GM12878 (cell line): ENCODE measurements at regions not wholly inside any gene's neighbourhood (a gene's known extent, or its start where the extent isn't known, plus 50 kb on each side); places are given as distances from the start of the nearest gene placed in this dataset.

Source experiments
- ATAC-seq: fragments of 200-7000 bp; cut with Tn5 transposase; 3 replicates; pipeline ENCODE4 v1.9.1; 2020; ENCODE audit warnings: mild to moderate bottlenecking, moderate library complexity
- BruUV-seq: library from RNA; stranded (reverse); fragments of 400-500 nt; replicated peaks from 2 replicates; lab custom pipeline; 2021; lab: Mats Ljungman, UMichigan
- CTCF ChIA-PET: fragments of 300-600 bp; sonication (Branson Sonifier 250); formaldehyde crosslinking; extraction: SDS; loops from one replicate; lab custom pipeline; 2021; ENCODE audit warnings: inconsistent platforms; lab: Yijun Ruan, JAX
- POLR2A ChIA-PET: fragments of 350-600 bp; formaldehyde crosslinking; extraction: SDS; loops from one replicate; lab custom pipeline; 2021; ENCODE audit warnings: inconsistent platforms; lab: Charles Lee
- RAD21 ChIA-PET: fragments of 300-600 bp; sonication (Branson Sonifier 250); formaldehyde crosslinking; loops from one replicate; lab custom pipeline; 2023; ENCODE audit warnings: antibody characterized with exemption; ENCODE audit not compliant: unreplicated experiment; lab: Charles Lee
- SMC1A ChIA-PET: fragments of 300-600 bp; sonication (Branson Sonifier 250); formaldehyde crosslinking; loops from one replicate; lab custom pipeline; 2023; ENCODE audit not compliant: unreplicated experiment, uncharacterized antibody; lab: Charles Lee
- DNase-seq: peaks from one replicate; pipeline ENCODE4 v3.0.0-alpha.2; 2011; ENCODE audit warnings: low read depth, low spot score
- FAIRE-seq: peaks from 3 replicates; lab custom pipeline; 2011; peaks lifted over from hg19 to GRCh38; lab: Jason Lieb, UNC
- H2AFZ ChIP-seq: 2 replicates; pipeline ENCODE4 v1.6.0; 2011; ENCODE audit warnings: low read depth, low read length, control low read depth; ENCODE audit not compliant: control insufficient read depth
- H3K27ac ChIP-seq: 2 replicates; pipeline ENCODE4 v1.5.1; 2011; ENCODE audit warnings: control low read depth; ENCODE audit not compliant: control insufficient read depth, insufficient read depth
- H3K27me3 ChIP-seq, 2 experiments: replicated peaks in 1 of 2; 2 replicates each; pipeline versions ENCODE4 v1.6.0 to v1.6.1; 2011; ENCODE audit warnings: low read length in 1 of 2; ENCODE audit not compliant: control insufficient read depth in 2 of 2, insufficient read depth in 2 of 2
- H3K36me3 ChIP-seq, 2 experiments: 2 replicates each; pipeline ENCODE4 v1.5.1; 2011; ENCODE audit warnings: low read length in 1 of 2; ENCODE audit not compliant: control insufficient read depth in 2 of 2, insufficient read depth in 2 of 2
- H3K4me1 ChIP-seq: 2 replicates; pipeline ENCODE4 v1.6.1; 2011; ENCODE audit warnings: mild to moderate bottlenecking, low read length, moderate library complexity, mixed read lengths; ENCODE audit not compliant: control insufficient read depth, insufficient read depth
- H3K4me2 ChIP-seq: 2 replicates; pipeline ENCODE4 v1.6.0; 2011; ENCODE audit warnings: control low read depth; ENCODE audit not compliant: control insufficient read depth, insufficient read depth
- H3K4me3 ChIP-seq: fragments of 200-600 bp; sonication (generic); 2 replicates; pipeline ENCODE4 v1.5.1; 2016
- H3K79me2 ChIP-seq: 2 replicates; pipeline ENCODE4 v1.6.0; 2011; ENCODE audit warnings: low read length; ENCODE audit not compliant: control insufficient read depth, insufficient read depth
- H3K9ac ChIP-seq: 2 replicates; pipeline ENCODE4 v1.8.0; 2011; ENCODE audit warnings: low read length, control low read depth, mixed read lengths; ENCODE audit not compliant: control insufficient read depth, insufficient read depth
- H3K9me3 ChIP-seq: replicated peaks from 3 replicates; pipeline ENCODE4 v1.5.1; 2011; ENCODE audit warnings: mild to moderate bottlenecking, low read length; ENCODE audit not compliant: control insufficient read depth, insufficient read depth
- H4K20me1 ChIP-seq: 2 replicates; pipeline ENCODE4 v1.6.0; 2011; ENCODE audit not compliant: control insufficient read depth, insufficient read depth
- BCL3 ChIP-seq: IDR thresholded peaks from 2 replicates; pipeline ENCODE4 v1.6.1; 2011; ENCODE audit warnings: borderline replicate concordance, low read depth, mild to moderate bottlenecking, moderate library complexity, low read length; ENCODE audit not compliant: insufficient read depth, poor library complexity, severe bottlenecking
- ESRRA ChIP-seq: IDR thresholded peaks from 2 replicates; pipeline ENCODE4 v1.6.1; 2012; ENCODE audit warnings: mild to moderate bottlenecking, low read length, improper control_type of control experiment
- IKZF1 ChIP-seq: fragments of 450-650 bp; conservative IDR thresholded peaks from 2 replicates; pipeline ENCODE4 v1.6.1; 2017; ENCODE audit warnings: antibody characterized with exemption, mild to moderate bottlenecking
- KAT2A ChIP-seq: conservative IDR thresholded peaks from 2 replicates; pipeline ENCODE4 v1.6.1; 2011; ENCODE audit warnings: low read depth, low read length; ENCODE audit not compliant: control insufficient read depth
- MTA2 ChIP-seq: fragments of 450-650 bp; IDR thresholded peaks from 2 replicates; pipeline ENCODE4 v1.6.1; 2016; ENCODE audit warnings: low read depth, mild to moderate bottlenecking, moderate library complexity
- NFIC ChIP-seq: IDR thresholded peaks from 2 replicates; pipeline ENCODE4 v1.6.1; 2012; ENCODE audit warnings: low read depth, mild to moderate bottlenecking, inconsistent platforms, low read length, moderate library complexity
- NFYB ChIP-seq: IDR thresholded peaks from 2 replicates; pipeline ENCODE4 v1.6.1; 2011; ENCODE audit warnings: low read depth, mild to moderate bottlenecking, low read length, improper control_type of control experiment, moderate library complexity; ENCODE audit not compliant: insufficient read depth
- PML ChIP-seq: IDR thresholded peaks from 2 replicates; pipeline ENCODE4 v1.6.1; 2012; ENCODE audit warnings: low read length, inconsistent platforms
- RELA ChIP-seq: fragments of 450-650 bp; IDR thresholded peaks from 2 replicates; pipeline ENCODE4 v1.8.0; 2014; ENCODE audit warnings: borderline replicate concordance; ENCODE audit not compliant: partially characterized antibody
- ZBTB40 ChIP-seq: fragments of 450-650 bp; IDR thresholded peaks from 2 replicates; pipeline ENCODE4 v1.6.1; 2016; ENCODE audit warnings: mild to moderate bottlenecking, moderate library complexity, borderline replicate concordance
- WGBS: methylation state at CpG from one replicate; pipeline ENCODE4 v1.1.6; 2016; ENCODE audit warnings: low lambda C conversion rate; ENCODE audit not compliant: insufficient replicate concordance, insufficient coverage; ENCODE audit errors: missing lambda C conversion rate; 5-methylcytosine and 5-hydroxymethylcytosine counted together
- in situ Hi-C: fragments of 300-500 bp; cut with MboI; formaldehyde crosslinking; loops from 9 replicates; pipeline ENCODE4 v1.14.3; 2018; ENCODE audit warnings: mixed read lengths
- intact Hi-C: fragments of 100-400 bp; cut with micrococcal nuclease; formaldehyde crosslinking; loops from one replicate; pipeline ENCODE4 v1.14.2; 2022; ENCODE audit not compliant: unreplicated experiment

GRCh38 chr16:48887646-48888210 is 277.7 kb upstream of the N4BP1 start:
- Histone ChIP-seq H3K9ac (no peak overlapping the region), H3K4me3 (no peak overlapping the region), H3K79me2 (no peaks in the 10 kb centered on the region), H2AFZ (no peak overlapping the region), H3K36me3 (no peaks in the 10 kb centered on the region), H4K20me1 (no peaks in the 10 kb centered on the region), H3K9me3 (no peaks in the 10 kb centered on the region), H3K4me2 (no peak overlapping the region), H3K4me1 (no peaks in the 10 kb centered on the region), H3K27me3 (no peaks in the 10 kb centered on the region), H3K27ac (no peak overlapping the region)
- FAIRE-seq (no peak), DNase-seq (no peak), ATAC-seq (no peak)
- no TSS peak for BruUV-seq
- ChIA-PET POLR2A (no interaction called here), SMC1A (no interaction called here), CTCF (no interaction called here), RAD21 (no interaction called here)
- 7% methylated on average over 9 of the region's 9 CpGs for WGBS
- TF ChIP-seq PML (no peak), NFIC (no peak), MTA2 (no peak), NFYB (no peak), ESRRA (no peak), IKZF1 (no peak), KAT2A (no peak), RELA (no peak), ZBTB40 (no peak), BCL3 (no peak)
- in situ Hi-C loops (no loop called here), intact Hi-C loops (no loop called here)
